Liver (tissue), 8 donors: ENCODE measurements at regions not wholly inside any gene's neighbourhood (a gene's known extent, or its start where the extent isn't known, plus 50 kb on each side); places are given as distances from the start of the nearest gene placed in this dataset.

Experiments used
- DNase-seq: peaks from one replicate; pipeline ENCODE4 v3.0.0-alpha.2; 2017; ENCODE audit warnings: low spot score
- H3K27ac ChIP-seq, 2 donors: one replicate each; pipeline ENCODE4 v1.7.0; 2013; ENCODE audit warnings: inconsistent platforms in 2 of 2, low read length in 2 of 2, control low read depth in 1 of 2, low read depth in 1 of 2, mild to moderate bottlenecking in 1 of 2
- H3K27me3 ChIP-seq, 4 donors: one replicate each; pipeline versions ENCODE4 v1.6.1 to v1.7.0; 2013; ENCODE audit warnings: low read length in 3 of 4, inconsistent platforms in 1 of 4, mild to moderate bottlenecking in 1 of 4, moderate library complexity in 1 of 4; ENCODE audit not compliant: control insufficient read depth in 4 of 4, insufficient read depth in 4 of 4
- H3K36me3 ChIP-seq, 4 donors: one replicate each; pipeline versions ENCODE4 v1.6.1 to v1.7.0; 2013; ENCODE audit warnings: low read length in 3 of 4, mild to moderate bottlenecking in 3 of 4, low read depth in 1 of 4, moderate library complexity in 1 of 4; ENCODE audit not compliant: control insufficient read depth in 4 of 4, insufficient read depth in 3 of 4
- H3K4me1 ChIP-seq, 4 donors: one replicate each; pipeline versions ENCODE4 v1.6.1 to v1.7.0; 2013; ENCODE audit warnings: low read length in 3 of 4, mild to moderate bottlenecking in 3 of 4, moderate library complexity in 1 of 4; ENCODE audit not compliant: control insufficient read depth in 4 of 4, insufficient read depth in 4 of 4
- H3K4me3 ChIP-seq, 3 donors: one replicate each; pipeline versions ENCODE4 v1.6.1 to v1.7.0; 2013; ENCODE audit warnings: low read length in 3 of 3, control low read depth in 1 of 3, low read depth in 1 of 3, mild to moderate bottlenecking in 1 of 3
- H3K9ac ChIP-seq, 2 donors: one replicate each; pipeline ENCODE4 v1.7.0; 2013; ENCODE audit warnings: low read length in 2 of 2, mild to moderate bottlenecking in 2 of 2, moderate library complexity in 2 of 2, control low read depth in 1 of 2, low read depth in 1 of 2
- H3K9me3 ChIP-seq, 4 donors: one replicate each; pipeline versions ENCODE4 v1.6.1 to v1.7.0; 2013; ENCODE audit warnings: low read length in 3 of 4; ENCODE audit not compliant: control insufficient read depth in 4 of 4
- ATF3 ChIP-seq: IDR thresholded peaks from 2 replicates; pipeline ENCODE4 v1.6.1; 2016; ENCODE audit warnings: antibody characterized with exemption
- CTCF ChIP-seq: fragments of 150-350 bp; IDR thresholded peaks from 2 replicates; pipeline ENCODE4 v1.5.1; 2017; ENCODE audit warnings: improper control_type of control experiment, low read depth, low read length; ENCODE audit not compliant: missing input control
- EGR1 ChIP-seq, 2 donors: IDR thresholded peaks; 2 replicates each; pipeline ENCODE4 v1.6.1; 2016 to 2018; ENCODE audit warnings: antibody characterized with exemption in 2 of 2, low read depth in 2 of 2
- FOXA1 ChIP-seq: IDR thresholded peaks from 2 replicates; pipeline ENCODE4 v1.6.1; 2016; ENCODE audit warnings: antibody characterized with exemption
- GABPA ChIP-seq, 2 donors: IDR thresholded peaks in 1 of 2; conservative IDR thresholded peaks in 1 of 2; 2 replicates each; pipeline ENCODE4 v1.6.1; 2016; ENCODE audit warnings: antibody characterized with exemption in 2 of 2, mild to moderate bottlenecking in 1 of 2, moderate library complexity in 1 of 2
- HNF4G ChIP-seq: IDR thresholded peaks from 2 replicates; pipeline ENCODE4 v1.6.1; 2016; ENCODE audit warnings: antibody characterized with exemption
- JUND ChIP-seq, 2 donors: IDR thresholded peaks; 2 replicates each; pipeline ENCODE4 v1.6.1; 2016; ENCODE audit warnings: antibody characterized with exemption in 2 of 2
- MAX ChIP-seq: IDR thresholded peaks from 2 replicates; pipeline ENCODE4 v1.6.1; 2016; ENCODE audit warnings: antibody characterized with exemption
- NR2F2 ChIP-seq: IDR thresholded peaks from 2 replicates; pipeline ENCODE4 v1.6.1; 2016; ENCODE audit warnings: antibody characterized with exemption
- RAD21 ChIP-seq, 2 donors: IDR thresholded peaks; 2 replicates each; pipeline ENCODE4 v1.6.1; 2016; ENCODE audit warnings: antibody characterized with exemption in 2 of 2, mild to moderate bottlenecking in 2 of 2
- REST ChIP-seq: IDR thresholded peaks from 2 replicates; pipeline ENCODE4 v1.6.1; 2016; ENCODE audit warnings: antibody characterized with exemption, mild to moderate bottlenecking
- RXRA ChIP-seq, 2 donors: IDR thresholded peaks; 2 replicates each; pipeline ENCODE4 v1.6.1; 2017 to 2018; ENCODE audit warnings: antibody characterized with exemption in 2 of 2, mild to moderate bottlenecking in 1 of 2
- SP1 ChIP-seq: IDR thresholded peaks from 2 replicates; pipeline ENCODE4 v1.6.1; 2018; ENCODE audit warnings: antibody characterized with exemption, mild to moderate bottlenecking
- TAF1 ChIP-seq: conservative IDR thresholded peaks from 2 replicates; pipeline ENCODE4 v1.6.1; 2016; ENCODE audit warnings: antibody characterized with exemption, mild to moderate bottlenecking
- YY1 ChIP-seq: IDR thresholded peaks from 2 replicates; pipeline ENCODE4 v1.6.1; 2016; ENCODE audit warnings: antibody characterized with exemption, mild to moderate bottlenecking
- WGBS: extraction: QIAGEN DNeasy Blood & Tissue Kit; methylation state at CpG from one replicate; pipeline ENCODE4 v1.1.7; 2013; 5-methylcytosine and 5-hydroxymethylcytosine counted together
- TF ChIP-seq, protein P1 (sequence below): IDR thresholded peaks from 2 replicates; pipeline ENCODE4 v1.6.1; 2016; ENCODE audit warnings: antibody characterized with exemption
- donor health status: healthy.
- donor health status: healthy.
- donor health status: healthy.
- donor health status: healthy.
- donor health status: healthy.

DNA sequence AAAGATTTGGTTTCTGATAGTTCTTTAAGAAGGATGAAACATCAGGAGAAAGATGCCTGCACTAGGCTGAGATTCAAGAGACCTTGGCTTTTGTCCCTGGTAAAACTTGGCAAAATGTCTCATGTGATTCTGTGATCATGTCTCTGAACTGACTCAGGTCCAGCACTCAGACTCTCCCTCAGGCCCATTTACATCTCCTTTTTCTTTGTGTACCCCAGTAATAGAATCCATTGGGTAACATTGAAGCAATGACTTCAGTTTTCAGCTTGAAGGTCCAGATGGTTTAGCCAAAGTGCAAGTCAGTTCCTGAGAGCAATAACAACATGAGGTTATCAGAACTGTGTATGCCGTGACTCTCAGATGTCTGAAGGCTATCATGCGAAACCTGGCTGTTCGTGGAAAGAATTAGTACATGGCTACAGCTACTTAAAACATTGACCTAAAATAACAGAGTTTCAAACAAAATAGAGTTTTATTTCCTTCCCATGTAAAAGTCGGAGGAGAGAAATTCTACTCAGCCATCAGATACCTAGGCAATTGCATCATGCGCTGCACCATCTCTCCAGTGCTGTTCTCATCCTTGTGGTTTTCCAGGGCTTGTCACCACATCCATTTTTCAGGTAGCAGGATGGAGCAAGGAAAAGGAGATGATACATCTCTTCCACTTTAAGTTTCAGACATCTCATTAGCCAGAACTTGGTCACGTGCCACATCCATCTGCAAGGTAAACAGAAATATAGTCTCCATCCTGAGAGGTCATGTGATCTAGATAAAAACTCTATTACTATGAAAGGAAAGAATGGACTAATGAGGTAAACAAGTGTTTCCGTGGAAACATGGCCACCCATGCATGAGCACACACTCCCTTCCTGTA, 117.3 kb downstream of the POSTN start:
- TF ChIP-seq, protein P1, sequence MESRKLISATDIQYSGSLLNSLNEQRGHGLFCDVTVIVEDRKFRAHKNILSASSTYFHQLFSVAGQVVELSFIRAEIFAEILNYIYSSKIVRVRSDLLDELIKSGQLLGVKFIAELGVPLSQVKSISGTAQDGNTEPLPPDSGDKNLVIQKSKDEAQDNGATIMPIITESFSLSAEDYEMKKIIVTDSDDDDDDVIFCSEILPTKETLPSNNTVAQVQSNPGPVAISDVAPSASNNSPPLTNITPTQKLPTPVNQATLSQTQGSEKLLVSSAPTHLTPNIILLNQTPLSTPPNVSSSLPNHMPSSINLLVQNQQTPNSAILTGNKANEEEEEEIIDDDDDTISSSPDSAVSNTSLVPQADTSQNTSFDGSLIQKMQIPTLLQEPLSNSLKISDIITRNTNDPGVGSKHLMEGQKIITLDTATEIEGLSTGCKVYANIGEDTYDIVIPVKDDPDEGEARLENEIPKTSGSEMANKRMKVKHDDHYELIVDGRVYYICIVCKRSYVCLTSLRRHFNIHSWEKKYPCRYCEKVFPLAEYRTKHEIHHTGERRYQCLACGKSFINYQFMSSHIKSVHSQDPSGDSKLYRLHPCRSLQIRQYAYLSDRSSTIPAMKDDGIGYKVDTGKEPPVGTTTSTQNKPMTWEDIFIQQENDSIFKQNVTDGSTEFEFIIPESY, result no peak
- no peak for TF ChIP-seq MAX
- TF ChIP-seq TAF1, result no peak
- no peak for TF ChIP-seq YY1
- no peak for TF ChIP-seq NR2F2
- TF ChIP-seq SP1, result no peak
- TF ChIP-seq EGR1 (IDR thresholded peaks at IDR 0.05; ENCODE audit: low read depth in 2 of 2), result no peak
- no peak for TF ChIP-seq RXRA (IDR thresholded peaks at IDR 0.05)
- no peak for TF ChIP-seq REST
- no peak for TF ChIP-seq JUND (IDR thresholded peaks at IDR 0.05)
- TF ChIP-seq RAD21 (IDR thresholded peaks at IDR 0.05), result no peak
- TF ChIP-seq CTCF, result no peak
- H3K4me1 ChIP-seq, result no peaks in the 10 kb centered on the region
- no peaks in the 10 kb centered on the region for H3K27me3 ChIP-seq
- H3K36me3 ChIP-seq, result no peaks in the 10 kb centered on the region
- 73% methylated on average over 7 of the region's 7 CpGs for WGBS
- H3K9me3 ChIP-seq, result no peaks in the 10 kb centered on the region
- no peak overlapping the region for H3K9ac ChIP-seq
- DNase-seq, result no peak
- H3K4me3 ChIP-seq, result no peak overlapping the region
- no peak overlapping the region for H3K27ac ChIP-seq

GRCh38 chr13:37479916-37480315, 118.7 kb downstream of the POSTN start:
- Histone ChIP-seq H3K36me3 (no peaks in the 10 kb centered on the region), H3K27ac (no peak overlapping the region), H3K9me3 (no peaks in the 10 kb centered on the region), H3K9ac (no peak overlapping the region), H3K4me1 (no peaks in the 10 kb centered on the region), H3K4me3 (no peak overlapping the region), H3K27me3 (no peaks in the 10 kb centered on the region)
- 51% methylated on average over 1 of the region's 1 CpG for WGBS
- no peak for DNase-seq
- TF ChIP-seq, protein P1, result no peak
- no peak for TF ChIP-seq HNF4G
- no peak for TF ChIP-seq RAD21 (IDR thresholded peaks at IDR 0.05)
- TF ChIP-seq RXRA (IDR thresholded peaks at IDR 0.05), result no peak
- TF ChIP-seq ATF3, result no peak
- no peak for TF ChIP-seq CTCF
- TF ChIP-seq YY1, result no peak
- no peak for TF ChIP-seq GABPA (IDR thresholded peaks at IDR 0.05 in 1 of 2, conservative IDR thresholded peaks at IDR 0.05 in 1 of 2)
- TF ChIP-seq EGR1 (IDR thresholded peaks at IDR 0.05; ENCODE audit: low read depth in 2 of 2), result no peak
- TF ChIP-seq NR2F2, result no peak
- TF ChIP-seq JUND (IDR thresholded peaks at IDR 0.05), result no peak
- no peak for TF ChIP-seq FOXA1
- no peak for TF ChIP-seq TAF1
- TF ChIP-seq SP1, result no peak
- no peak for TF ChIP-seq MAX
